ENCODE measurements at regions not wholly inside any gene's neighbourhood (a gene's known extent, or its start where the extent isn't known, plus 50 kb on each side); places are given as distances from the start of the nearest gene placed in this dataset.
"Not testable (repeated sequence)": the region's sequence is repeated elsewhere in the genome, so short reads cannot be mapped to it uniquely, and the experiment has no call there.

DNA sequence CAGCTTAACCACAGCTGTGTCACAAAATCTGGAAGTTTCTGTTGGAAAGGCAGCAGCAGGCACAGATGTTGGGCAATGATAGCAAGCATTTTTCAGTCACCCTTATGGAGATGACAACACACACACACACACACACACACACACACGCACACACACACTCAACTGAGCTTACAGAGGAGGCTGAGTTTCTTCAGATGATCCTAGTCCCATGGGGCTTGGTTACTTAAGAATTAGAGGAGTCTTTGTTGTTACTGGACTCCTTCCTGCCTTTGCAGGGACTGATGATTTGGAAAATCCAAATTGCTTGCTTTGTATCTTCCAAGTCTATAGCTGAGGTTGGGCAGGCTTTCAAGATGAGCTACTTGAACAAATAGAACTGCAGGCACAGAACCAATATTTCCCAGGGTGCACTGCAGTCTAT lies 740.1 kb upstream of the PITX2 start:
- Histone ChIP-seq H3K4me1 (ENCODE audit: insufficient read depth) (no peaks in the 10 kb centered on the region), H3K27me3 (no peaks in the 10 kb centered on the region), H3K4me3 (no peak overlapping the region), H3K9me3 (no peaks in the 10 kb centered on the region), H3K36me3 (no peaks in the 10 kb centered on the region), H3K27ac (no peak overlapping the region)
- 69 to 82% (median 74%) methylated on average over 1 of the region's 1 CpG for WGBS, 3 donors
- TF ChIP-seq EP300 (IDR thresholded peaks at IDR 0.05) (no peak), POLR2A (IDR thresholded peaks at IDR 0.05) (no peak)
- TF ChIP-seq, protein P1, sequence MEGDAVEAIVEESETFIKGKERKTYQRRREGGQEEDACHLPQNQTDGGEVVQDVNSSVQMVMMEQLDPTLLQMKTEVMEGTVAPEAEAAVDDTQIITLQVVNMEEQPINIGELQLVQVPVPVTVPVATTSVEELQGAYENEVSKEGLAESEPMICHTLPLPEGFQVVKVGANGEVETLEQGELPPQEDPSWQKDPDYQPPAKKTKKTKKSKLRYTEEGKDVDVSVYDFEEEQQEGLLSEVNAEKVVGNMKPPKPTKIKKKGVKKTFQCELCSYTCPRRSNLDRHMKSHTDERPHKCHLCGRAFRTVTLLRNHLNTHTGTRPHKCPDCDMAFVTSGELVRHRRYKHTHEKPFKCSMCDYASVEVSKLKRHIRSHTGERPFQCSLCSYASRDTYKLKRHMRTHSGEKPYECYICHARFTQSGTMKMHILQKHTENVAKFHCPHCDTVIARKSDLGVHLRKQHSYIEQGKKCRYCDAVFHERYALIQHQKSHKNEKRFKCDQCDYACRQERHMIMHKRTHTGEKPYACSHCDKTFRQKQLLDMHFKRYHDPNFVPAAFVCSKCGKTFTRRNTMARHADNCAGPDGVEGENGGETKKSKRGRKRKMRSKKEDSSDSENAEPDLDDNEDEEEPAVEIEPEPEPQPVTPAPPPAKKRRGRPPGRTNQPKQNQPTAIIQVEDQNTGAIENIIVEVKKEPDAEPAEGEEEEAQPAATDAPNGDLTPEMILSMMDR (IDR thresholded peaks at IDR 0.05): no peak
- intact Hi-C loops (cut with DNase I): no loop called here
- DNase-seq: no peak

DNA sequence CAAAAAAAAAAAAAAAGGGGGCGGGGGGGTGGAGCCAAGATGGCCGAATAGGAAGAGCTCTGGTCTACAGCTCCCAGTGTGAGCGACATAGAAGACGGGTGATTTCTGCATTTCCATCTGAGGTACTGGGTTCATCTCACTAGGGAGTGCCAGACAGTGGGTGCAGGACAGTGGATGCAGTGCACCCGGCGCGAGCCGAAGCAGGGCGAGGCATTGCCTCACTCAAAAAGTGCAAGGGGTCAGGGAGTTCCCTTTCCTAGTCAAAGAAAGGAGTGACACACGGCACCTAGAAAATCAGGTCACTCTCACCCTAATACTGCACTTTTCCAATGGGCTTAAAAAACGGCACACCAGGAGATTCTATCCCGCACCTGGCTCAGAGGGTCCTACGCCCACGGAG lies 755.0 kb upstream of the PITX2 start:
- H3K4me1 ChIP-seq (ENCODE audit: insufficient read depth); H3K27ac ChIP-seq; intact Hi-C loops (cut with DNase I); H3K9me3 ChIP-seq; DNase-seq; H3K4me3 ChIP-seq; H3K36me3 ChIP-seq; H3K27me3 ChIP-seq: not testable (repeated sequence)
- 89 to 95% (median 94%) methylated on average over 14 of the region's 14 CpGs for WGBS, 3 donors

DNA sequence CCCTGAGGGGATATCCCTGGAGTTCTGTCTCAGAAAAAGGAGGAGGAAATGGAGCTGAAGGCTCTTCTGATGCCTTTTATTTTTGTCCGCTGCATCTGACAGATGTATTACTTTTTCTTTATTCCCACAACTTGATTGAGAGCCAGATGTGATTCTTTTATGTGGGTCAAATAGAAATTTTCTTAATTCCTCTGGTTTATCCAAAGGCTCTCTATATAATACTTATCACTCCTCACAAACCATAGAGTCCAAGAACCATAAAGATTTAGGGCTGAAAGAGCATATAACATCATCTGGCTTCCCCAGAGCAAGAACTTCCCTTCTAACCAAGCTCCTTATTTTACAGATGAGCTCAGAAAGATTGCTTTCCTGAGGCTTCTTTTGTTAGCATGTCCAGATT lies 756.7 kb upstream of the FAM241A start:
- Histone ChIP-seq H3K4me3 (no peak overlapping the region), H3K4me1 (ENCODE audit: insufficient read depth) (no peaks in the 10 kb centered on the region), H3K9me3 (no peaks in the 10 kb centered on the region), H3K27me3 (no peaks in the 10 kb centered on the region), H3K36me3 (no peaks in the 10 kb centered on the region), H3K27ac (no peak overlapping the region)
- TF ChIP-seq EP300 (IDR thresholded peaks at IDR 0.05) (no peak), POLR2A (IDR thresholded peaks at IDR 0.05) (no peak)
- TF ChIP-seq, protein P1 (IDR thresholded peaks at IDR 0.05): no peak
- no peak for DNase-seq
- intact Hi-C loops (cut with DNase I): no loop called here
- WGBS, 3 donors: 72 to 93% (median 82%) methylated on average over 1 of the region's 1 CpG

DNA sequence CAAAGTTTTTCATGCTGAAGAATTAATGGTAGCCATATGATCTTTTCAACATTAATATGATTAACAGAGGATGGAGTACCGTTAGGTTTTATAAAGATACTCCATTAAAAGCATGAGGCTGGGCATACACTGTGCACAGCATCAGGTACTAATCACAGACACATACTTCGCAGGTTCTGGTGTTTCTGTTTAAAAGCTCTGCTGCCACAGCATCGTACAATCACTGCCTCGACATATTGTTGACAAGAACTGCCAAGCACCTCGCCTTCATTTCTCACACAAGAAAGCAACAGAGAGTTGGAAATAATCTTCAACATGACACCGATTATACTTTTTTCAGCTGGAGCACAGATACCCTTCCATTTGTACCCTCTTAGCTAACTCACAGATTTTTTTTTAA lies 753.4 kb upstream of the FAM241A start:
- 86 to 90% (median 87%) methylated on average over 6 of the region's 6 CpGs for WGBS, 3 donors
- no peaks in the 10 kb centered on the region for H3K9me3 ChIP-seq
- H3K36me3 ChIP-seq: no peaks in the 10 kb centered on the region
- no peaks in the 10 kb centered on the region for H3K27me3 ChIP-seq
- no peaks in the 10 kb centered on the region for H3K4me1 ChIP-seq (ENCODE audit: insufficient read depth)
- no peak overlapping the region for H3K27ac ChIP-seq
- no peak overlapping the region for H3K4me3 ChIP-seq
- intact Hi-C loops (cut with DNase I): no loop called here
- TF ChIP-seq, protein P1 (IDR thresholded peaks at IDR 0.05): no peak
- TF ChIP-seq POLR2A (IDR thresholded peaks at IDR 0.05) (no peak), EP300 (IDR thresholded peaks at IDR 0.05) (no peak)
- no peak for DNase-seq

DNA sequence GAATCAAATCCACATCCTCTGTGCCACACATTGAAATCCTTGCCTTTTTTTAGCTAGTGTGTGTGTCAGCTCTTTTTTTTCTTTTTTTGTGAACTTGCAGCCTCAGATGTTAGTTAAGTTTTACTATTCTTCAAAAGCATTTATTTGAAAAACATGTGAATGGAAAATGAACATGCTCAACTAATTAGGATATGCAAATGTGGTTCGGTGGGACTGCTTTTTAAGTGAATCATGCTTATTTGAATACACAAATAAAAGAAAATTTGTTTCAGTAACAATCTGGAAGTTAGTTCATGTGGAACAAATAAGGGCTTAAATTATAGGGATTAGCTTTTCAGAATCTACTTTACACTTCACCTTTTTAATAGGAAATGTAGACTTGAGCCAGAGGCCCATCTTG lies 751.5 kb upstream of the FAM241A start:
- intact Hi-C loops (cut with DNase I): no loop called here
- WGBS, 3 donors: 68 to 71% (median 71%) methylated on average over 1 of the region's 1 CpG
- no peak for DNase-seq

More for the DNA sequence above, 751.5 kb upstream of the FAM241A start:
- no peak for TF ChIP-seq EP300 (IDR thresholded peaks at IDR 0.05)
- TF ChIP-seq POLR2A (IDR thresholded peaks at IDR 0.05): no peak
- TF ChIP-seq, protein P1 (IDR thresholded peaks at IDR 0.05): no peak
- H3K4me1 ChIP-seq (ENCODE audit: insufficient read depth): peaks cover under 1% of the 10 kb centered on the region
- no peaks in the 10 kb centered on the region for H3K36me3 ChIP-seq
- no peak overlapping the region for H3K27ac ChIP-seq
- no peaks in the 10 kb centered on the region for H3K9me3 ChIP-seq
- H3K27me3 ChIP-seq: no peaks in the 10 kb centered on the region
- H3K4me3 ChIP-seq: no peak overlapping the region
